OCI-LY3 (cell line): ENCODE measurements at regions not wholly inside any gene's neighbourhood (a gene's known extent, or its start where the extent isn't known, plus 50 kb on each side); places are given as distances from the start of the nearest gene placed in this dataset.

Experiments used
- H2AFZ ChIP-seq: fragments of 200-600, 300-600 bp; shearing (Covaris generic); 2 replicates; pipeline ENCODE4 v1.6.0; 2014; ENCODE audit warnings: antibody characterized with exemption, low read depth, low read length
- H3K27ac ChIP-seq: fragments of 200-600, 300-600 bp; sonication (generic); 2 replicates; pipeline ENCODE4 v1.5.1; 2014; ENCODE audit warnings: mild to moderate bottlenecking, low read length, moderate library complexity, mixed read lengths
- H3K27me3 ChIP-seq: fragments of 200-600, 300-600 bp; sonication (generic); 2 replicates; pipeline ENCODE4 v1.6.1; 2014; ENCODE audit warnings: low read depth, low read length, mixed read lengths
- H3K36me3 ChIP-seq: fragments of 200-600, 300-600 bp; sonication (generic); replicated peaks from 2 replicates; pipeline ENCODE3; 2014; ENCODE audit warnings: low read depth, low read length, mixed read lengths
- H3K4me1 ChIP-seq: fragments of 300-600, 200-600 bp; sonication (generic); 2 replicates; pipeline ENCODE4 v1.6.1; 2014; ENCODE audit warnings: low read length, mixed read lengths
- H3K4me2 ChIP-seq: fragments of 200-600, 300-600 bp; sonication (generic); 2 replicates; pipeline ENCODE4 v1.6.1; 2014; ENCODE audit warnings: low read length, mixed read lengths
- H3K4me3 ChIP-seq: fragments of 300-600, 200-600 bp; sonication (generic); 2 replicates; pipeline ENCODE4 v1.5.1; 2014; ENCODE audit warnings: antibody characterized with exemption, mild to moderate bottlenecking, low read length, moderate library complexity
- H3K79me2 ChIP-seq: fragments of 300-600, 200-600 bp; shearing (Covaris generic); 2 replicates; pipeline ENCODE4 v1.6.1; 2014; ENCODE audit warnings: mild to moderate bottlenecking, low read length, mixed read lengths
- H3K9ac ChIP-seq: fragments of 300-600, 200-600 bp; shearing (Covaris generic); 2 replicates; pipeline ENCODE4 v1.6.0; 2014; ENCODE audit warnings: mild to moderate bottlenecking, low read length, moderate library complexity
- H3K9me3 ChIP-seq: fragments of 200-600, 300-600 bp; shearing (Covaris generic); 2 replicates; pipeline ENCODE4 v1.6.1; 2014; ENCODE audit warnings: low read length, mixed read lengths; ENCODE audit not compliant: insufficient read depth
- H4K20me1 ChIP-seq: fragments of 200-600, 300-600 bp; sonication (generic); 2 replicates; pipeline ENCODE4 v1.6.1; 2016; ENCODE audit warnings: low read length, mixed read lengths; ENCODE audit not compliant: insufficient read depth
- EZH2phosphoT487 ChIP-seq: fragments of 200-600 bp; shearing (Covaris generic); IDR thresholded peaks from 2 replicates; pipeline ENCODE4 v1.6.1; 2018; ENCODE audit warnings: antibody characterized with exemption, mixed run types, low read depth
- TF ChIP-seq, protein P1 (sequence below): fragments of 200-600, 300-600 bp; sonication (generic); IDR thresholded peaks from 2 replicates; pipeline ENCODE4 v1.5.1; 2014; ENCODE audit warnings: antibody characterized with exemption, low read length, low read depth

DNA sequence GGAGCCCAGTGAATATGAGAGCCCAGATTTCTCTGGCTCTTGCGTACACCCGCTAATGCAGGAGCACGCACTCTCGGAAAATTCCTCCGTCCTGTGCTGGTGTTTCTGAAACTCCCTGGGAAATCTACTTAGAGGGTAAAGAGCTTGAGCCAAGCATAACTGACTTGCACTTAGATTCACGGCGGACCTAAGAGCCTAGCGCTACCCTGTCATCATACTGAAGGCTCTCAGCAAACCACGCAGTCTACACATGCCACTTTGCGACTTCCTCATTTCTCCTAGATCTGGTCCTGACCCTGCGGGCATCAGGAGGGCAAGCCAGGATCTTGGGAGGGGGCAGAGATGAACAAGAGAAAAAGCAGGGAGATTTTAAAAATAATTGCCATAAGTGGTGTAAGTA, 324.7 kb downstream of the CD83 start:
- Histone ChIP-seq H3K4me3 (no peak overlapping the region), H4K20me1 (no peaks in the 10 kb centered on the region), H3K4me1 (no peaks in the 10 kb centered on the region), H3K9ac (no peak overlapping the region), H3K27ac (no peak overlapping the region), H3K79me2 (no peaks in the 10 kb centered on the region), H3K9me3 (no peaks in the 10 kb centered on the region), H3K36me3 (no peaks in the 10 kb centered on the region), H2AFZ (no peak overlapping the region), H3K4me2 (no peak overlapping the region), H3K27me3 (no peaks in the 10 kb centered on the region)
- TF ChIP-seq, protein P1, sequence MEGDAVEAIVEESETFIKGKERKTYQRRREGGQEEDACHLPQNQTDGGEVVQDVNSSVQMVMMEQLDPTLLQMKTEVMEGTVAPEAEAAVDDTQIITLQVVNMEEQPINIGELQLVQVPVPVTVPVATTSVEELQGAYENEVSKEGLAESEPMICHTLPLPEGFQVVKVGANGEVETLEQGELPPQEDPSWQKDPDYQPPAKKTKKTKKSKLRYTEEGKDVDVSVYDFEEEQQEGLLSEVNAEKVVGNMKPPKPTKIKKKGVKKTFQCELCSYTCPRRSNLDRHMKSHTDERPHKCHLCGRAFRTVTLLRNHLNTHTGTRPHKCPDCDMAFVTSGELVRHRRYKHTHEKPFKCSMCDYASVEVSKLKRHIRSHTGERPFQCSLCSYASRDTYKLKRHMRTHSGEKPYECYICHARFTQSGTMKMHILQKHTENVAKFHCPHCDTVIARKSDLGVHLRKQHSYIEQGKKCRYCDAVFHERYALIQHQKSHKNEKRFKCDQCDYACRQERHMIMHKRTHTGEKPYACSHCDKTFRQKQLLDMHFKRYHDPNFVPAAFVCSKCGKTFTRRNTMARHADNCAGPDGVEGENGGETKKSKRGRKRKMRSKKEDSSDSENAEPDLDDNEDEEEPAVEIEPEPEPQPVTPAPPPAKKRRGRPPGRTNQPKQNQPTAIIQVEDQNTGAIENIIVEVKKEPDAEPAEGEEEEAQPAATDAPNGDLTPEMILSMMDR: no peak
- no peak for TF ChIP-seq EZH2phosphoT487

DNA sequence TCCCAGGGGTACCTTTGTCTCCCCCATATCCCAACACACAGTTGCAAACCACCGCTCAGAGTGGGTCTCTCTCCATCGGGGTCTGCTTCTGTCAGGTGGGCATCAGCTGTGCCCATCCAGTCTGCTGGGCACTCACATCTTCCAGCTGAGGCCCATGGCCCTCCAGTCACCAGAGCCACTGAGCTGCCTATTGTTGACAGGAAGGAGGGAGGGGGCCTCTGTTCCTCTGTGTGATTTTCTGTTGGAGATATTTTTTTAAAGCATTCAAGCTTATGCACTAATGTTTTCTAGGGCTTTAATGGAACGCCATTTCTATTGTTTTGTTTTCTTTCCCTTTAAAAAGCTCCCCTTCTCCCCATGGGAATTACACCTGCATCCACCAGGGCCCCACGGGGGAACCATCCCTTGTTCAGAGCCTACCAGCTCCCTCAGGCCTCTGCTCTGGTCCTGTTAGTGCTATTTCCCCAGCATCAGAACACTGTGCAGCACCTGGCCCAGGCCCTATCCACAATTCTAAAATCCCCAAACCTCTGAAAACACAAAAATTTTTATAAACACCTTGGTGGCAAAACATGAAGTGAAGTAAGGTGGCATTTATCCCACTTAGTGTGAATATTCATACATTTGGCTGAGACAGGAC, 326.2 kb downstream of the CD83 start:
- TF ChIP-seq EZH2phosphoT487: no peak
- TF ChIP-seq, protein P1: no peak
- no peak overlapping the region for H3K4me2 ChIP-seq
- no peak overlapping the region for H2AFZ ChIP-seq
- no peaks in the 10 kb centered on the region for H3K79me2 ChIP-seq
- H3K36me3 ChIP-seq: no peaks in the 10 kb centered on the region
- no peak overlapping the region for H3K4me3 ChIP-seq
- H3K9ac ChIP-seq: no peak overlapping the region
- no peaks in the 10 kb centered on the region for H3K27me3 ChIP-seq
- H3K4me1 ChIP-seq: no peaks in the 10 kb centered on the region
- no peak overlapping the region for H3K27ac ChIP-seq
- no peaks in the 10 kb centered on the region for H4K20me1 ChIP-seq
- no peaks in the 10 kb centered on the region for H3K9me3 ChIP-seq

DNA sequence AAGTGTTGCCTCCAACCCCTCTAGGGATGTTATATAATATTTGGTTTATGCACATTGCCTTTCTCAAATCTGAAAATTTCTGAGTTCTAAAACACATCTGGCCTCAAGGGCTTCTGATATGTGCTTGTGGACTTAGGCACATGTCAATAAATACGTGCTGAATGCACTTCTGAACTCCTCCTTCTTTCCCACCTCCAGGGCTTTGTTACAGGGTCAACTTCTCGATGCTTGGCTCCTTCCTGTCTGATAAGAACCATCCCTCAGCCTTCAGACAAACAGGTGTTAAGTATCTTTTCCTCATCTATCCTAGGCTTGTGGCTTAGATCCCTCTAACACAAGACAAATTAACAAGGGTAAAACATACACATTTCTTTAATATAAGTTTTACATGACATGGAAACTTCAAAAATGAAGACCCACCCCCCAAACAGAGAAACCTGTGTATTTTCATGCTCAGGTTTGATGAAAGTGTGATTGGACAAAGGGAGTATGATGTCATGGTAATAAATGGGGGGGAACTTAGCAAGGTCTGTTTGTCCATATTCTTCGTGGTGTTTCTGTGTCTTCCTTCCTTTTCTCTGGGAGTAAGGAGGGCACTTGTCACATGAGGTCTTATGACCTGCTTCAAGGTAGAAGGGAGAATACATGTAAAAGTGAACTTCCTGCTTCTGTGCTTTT, 326.9 kb downstream of the CD83 start:
- Histone ChIP-seq H3K4me2 (no peak overlapping the region), H3K27me3 (no peaks in the 10 kb centered on the region), H4K20me1 (no peaks in the 10 kb centered on the region), H3K4me3 (no peak overlapping the region), H3K9ac (no peak overlapping the region), H3K79me2 (no peaks in the 10 kb centered on the region), H2AFZ (no peak overlapping the region), H3K4me1 (no peaks in the 10 kb centered on the region), H3K27ac (no peak overlapping the region), H3K9me3 (no peaks in the 10 kb centered on the region), H3K36me3 (no peaks in the 10 kb centered on the region)
- TF ChIP-seq, protein P1: no peak
- no peak for TF ChIP-seq EZH2phosphoT487

DNA sequence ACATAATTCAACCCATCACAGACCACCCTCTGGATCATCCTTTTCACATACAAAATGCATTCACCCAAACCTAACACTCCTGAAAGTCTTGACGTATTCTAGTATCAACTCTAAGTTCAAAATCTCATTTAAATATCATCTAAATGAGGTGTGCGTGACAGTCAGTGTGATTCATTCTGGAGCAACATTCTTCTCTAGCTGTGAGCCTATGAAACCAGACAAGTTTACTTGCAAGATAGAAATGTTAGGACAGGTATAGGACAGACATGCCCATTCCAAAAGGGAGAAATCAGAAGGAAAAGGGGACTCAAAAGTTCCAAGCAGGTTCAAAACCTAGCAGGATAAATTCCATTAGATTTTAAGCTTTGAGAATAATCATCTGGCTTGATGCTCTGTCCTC, 329.7 kb downstream of the CD83 start:
- Histone ChIP-seq H3K36me3 (no peaks in the 10 kb centered on the region), H3K4me1 (no peaks in the 10 kb centered on the region), H3K4me2 (no peak overlapping the region), H3K4me3 (no peak overlapping the region), H2AFZ (no peak overlapping the region), H3K27me3 (no peaks in the 10 kb centered on the region), H3K79me2 (no peaks in the 10 kb centered on the region), H4K20me1 (no peaks in the 10 kb centered on the region), H3K9me3 (no peaks in the 10 kb centered on the region), H3K9ac (no peak overlapping the region), H3K27ac (no peak overlapping the region)
- TF ChIP-seq EZH2phosphoT487: no peak
- TF ChIP-seq, protein P1: no peak
